ENCODE measurements at regions not wholly inside any gene's neighbourhood (a gene's known extent, or its start where the extent isn't known, plus 50 kb on each side); places are given as distances from the start of the nearest gene placed in this dataset.

- H3K9me3 ChIP-seq: peaks cover 15% of the 10 kb centered on the region
- intact Hi-C loops (cut with DNase I, micrococcal nuclease): no loop called here
Observed at GRCh38 chr2:237242091-237242536, 156.4 kb downstream of the COPS8 start.

DNA sequence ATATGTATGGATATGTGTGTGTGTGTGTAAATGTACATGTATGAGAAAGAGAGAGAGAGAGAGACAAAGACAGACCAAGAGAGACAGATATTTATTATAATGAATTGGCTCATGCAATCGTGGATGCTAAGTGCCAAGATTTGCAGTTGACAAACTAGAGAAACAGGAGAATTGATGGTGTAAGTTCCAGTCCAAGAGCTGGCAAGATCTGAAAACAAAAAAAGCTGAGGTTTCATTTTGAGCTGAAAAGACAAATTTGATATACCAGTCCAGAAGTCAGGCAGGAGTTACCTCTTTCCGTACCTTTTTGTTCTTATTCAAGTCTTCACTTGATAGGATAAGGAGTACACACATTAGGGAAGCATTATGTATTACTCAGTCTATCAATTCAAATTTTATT lies 157.8 kb downstream of the COPS8 start:
- DNase-seq: no peak
- H3K4me3 ChIP-seq: no peak overlapping the region
- no peak for ATAC-seq
- H3K4me1 ChIP-seq (ENCODE audit: low read depth): no peaks in the 10 kb centered on the region
- peaks cover 15% of the 10 kb centered on the region for H3K9me3 ChIP-seq
- TF ChIP-seq, protein P1, sequence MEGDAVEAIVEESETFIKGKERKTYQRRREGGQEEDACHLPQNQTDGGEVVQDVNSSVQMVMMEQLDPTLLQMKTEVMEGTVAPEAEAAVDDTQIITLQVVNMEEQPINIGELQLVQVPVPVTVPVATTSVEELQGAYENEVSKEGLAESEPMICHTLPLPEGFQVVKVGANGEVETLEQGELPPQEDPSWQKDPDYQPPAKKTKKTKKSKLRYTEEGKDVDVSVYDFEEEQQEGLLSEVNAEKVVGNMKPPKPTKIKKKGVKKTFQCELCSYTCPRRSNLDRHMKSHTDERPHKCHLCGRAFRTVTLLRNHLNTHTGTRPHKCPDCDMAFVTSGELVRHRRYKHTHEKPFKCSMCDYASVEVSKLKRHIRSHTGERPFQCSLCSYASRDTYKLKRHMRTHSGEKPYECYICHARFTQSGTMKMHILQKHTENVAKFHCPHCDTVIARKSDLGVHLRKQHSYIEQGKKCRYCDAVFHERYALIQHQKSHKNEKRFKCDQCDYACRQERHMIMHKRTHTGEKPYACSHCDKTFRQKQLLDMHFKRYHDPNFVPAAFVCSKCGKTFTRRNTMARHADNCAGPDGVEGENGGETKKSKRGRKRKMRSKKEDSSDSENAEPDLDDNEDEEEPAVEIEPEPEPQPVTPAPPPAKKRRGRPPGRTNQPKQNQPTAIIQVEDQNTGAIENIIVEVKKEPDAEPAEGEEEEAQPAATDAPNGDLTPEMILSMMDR (IDR thresholded peaks at IDR 0.05): no peak
- intact Hi-C loops (cut with DNase I, micrococcal nuclease): no loop called here
- H3K36me3 ChIP-seq (ENCODE audit: low read depth): no peaks in the 10 kb centered on the region

More at GRCh38 chr2:237242091-237242536, 156.4 kb downstream of the COPS8 start:
- ATAC-seq (no peak), DNase-seq (no peak)
- H3K4me1 ChIP-seq (ENCODE audit: low read depth): no peaks in the 10 kb centered on the region
- no peak overlapping the region for H3K4me3 ChIP-seq
- H3K36me3 ChIP-seq (ENCODE audit: low read depth): no peaks in the 10 kb centered on the region
- TF ChIP-seq, protein P1 (IDR thresholded peaks at IDR 0.05): no peak

GRCh38 chr2:237244178-237244577 lies 158.5 kb downstream of the COPS8 start:
- no peaks in the 10 kb centered on the region for H3K4me1 ChIP-seq (ENCODE audit: low read depth)
- no peak for ATAC-seq
- TF ChIP-seq, protein P1 (IDR thresholded peaks at IDR 0.05): no peak
- DNase-seq: no peak
- no peak overlapping the region for H3K4me3 ChIP-seq
- H3K9me3 ChIP-seq: peaks cover 15% of the 10 kb centered on the region
- H3K36me3 ChIP-seq (ENCODE audit: low read depth): no peaks in the 10 kb centered on the region
- intact Hi-C loops (cut with DNase I, micrococcal nuclease): no loop called here

DNA sequence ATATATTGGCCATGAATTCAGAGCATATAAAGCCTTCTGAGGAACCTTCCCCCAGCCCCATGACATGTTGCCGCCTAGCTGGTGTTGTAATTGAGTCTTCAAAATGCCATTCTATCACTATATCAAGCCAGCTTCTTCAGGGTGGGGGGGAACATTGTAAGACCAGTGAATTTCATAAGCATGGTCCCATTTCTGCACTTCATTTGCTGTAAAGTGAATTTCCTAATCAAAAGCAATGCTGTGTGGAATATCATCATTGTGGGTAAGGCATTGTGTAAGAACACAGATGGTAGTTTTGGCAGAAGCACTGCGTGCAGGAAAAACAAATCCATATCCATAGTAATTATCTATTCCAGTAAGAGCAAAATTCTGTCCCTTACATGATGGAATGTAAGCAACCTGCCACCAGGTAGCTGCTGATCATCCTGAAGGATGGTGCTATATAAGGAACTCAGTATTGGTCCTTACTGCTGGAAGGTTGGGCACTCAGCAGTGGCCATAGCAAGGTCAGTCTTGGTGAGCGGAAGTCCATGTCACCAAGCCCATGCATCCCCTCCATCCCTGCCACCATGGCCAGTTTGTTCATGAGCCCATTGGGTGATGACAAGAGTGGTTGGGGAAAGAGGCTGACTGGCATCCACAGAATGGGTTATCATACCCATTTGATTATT lies 159.4 kb downstream of the COPS8 start:
- ATAC-seq: no peak
- TF ChIP-seq, protein P1 (IDR thresholded peaks at IDR 0.05): no peak

GRCh38 chr2:237250599-237250998 lies 163.4 kb downstream of the COL6A3 start:
- Histone ChIP-seq H3K4me1 (ENCODE audit: low read depth) (no peaks in the 10 kb centered on the region), H3K4me3 (no peak overlapping the region), H3K9me3 (no peaks in the 10 kb centered on the region), H3K36me3 (ENCODE audit: low read depth) (no peaks in the 10 kb centered on the region)
- DNase-seq: no peak
- intact Hi-C loops (cut with DNase I, micrococcal nuclease): no loop called here
- no peak for ATAC-seq
- TF ChIP-seq, protein P1 (IDR thresholded peaks at IDR 0.05): no peak

More for the DNA sequence above, 159.4 kb downstream of the COPS8 start:
- no peaks in the 10 kb centered on the region for H3K36me3 ChIP-seq (ENCODE audit: low read depth)
- H3K4me3 ChIP-seq: no peak overlapping the region
- intact Hi-C loops (cut with DNase I, micrococcal nuclease): no loop called here
- DNase-seq: no peak
- peaks cover 15% of the 10 kb centered on the region for H3K9me3 ChIP-seq
- no peaks in the 10 kb centered on the region for H3K4me1 ChIP-seq (ENCODE audit: low read depth)
